ENCODE measurements at regions not wholly inside any gene's neighbourhood (a gene's known extent, or its start where the extent isn't known, plus 50 kb on each side); places are given as distances from the start of the nearest gene placed in this dataset.

GRCh38 chr6:21908161-21908848, 314.8 kb downstream of the SOX4 start:
- H3K9me3 Mint-ChIP-seq = peaks cover under 1% of the 10 kb centered on the region
- no peak overlapping the region for H3K4me3 Mint-ChIP-seq
- H3K36me3 Mint-ChIP-seq = no peaks in the 10 kb centered on the region
- no peak overlapping the region for H3K27ac Mint-ChIP-seq
- ATAC-seq (ENCODE audit: low read depth) = no peak
- H3K27me3 Mint-ChIP-seq = no peaks in the 10 kb centered on the region
- DNase-seq (ENCODE audit: low spot score in 2 of 2) = no peak
- H3K4me1 Mint-ChIP-seq = no peaks in the 10 kb centered on the region

- Mint-ChIP-seq H3K27me3 (no peaks in the 10 kb centered on the region), H3K9me3 (peaks cover 3% of the 10 kb centered on the region), H3K4me1 (no peaks in the 10 kb centered on the region), H3K4me3 (no peak overlapping the region), H3K36me3 (no peaks in the 10 kb centered on the region), H3K27ac (no peak overlapping the region)
- no peak for ATAC-seq (ENCODE audit: low read depth)
- no peak for DNase-seq (ENCODE audit: low spot score in 2 of 2)
These were observed 315.8 kb downstream of the SOX4 start for GRCh38 chr6:21909321-21909720.

GRCh38 chr6:21911208-21911607, 317.7 kb downstream of the SOX4 start:
- Mint-ChIP-seq H3K27me3 (no peaks in the 10 kb centered on the region), H3K27ac (no peak overlapping the region), H3K4me3 (no peak overlapping the region), H3K9me3 (peaks cover 3% of the 10 kb centered on the region), H3K4me1 (peaks cover 7% of the 10 kb centered on the region), H3K36me3 (no peaks in the 10 kb centered on the region)
- ATAC-seq (ENCODE audit: low read depth) = no peak
- DNase-seq (ENCODE audit: low spot score in 2 of 2) = no peak

- no peak overlapping the region for H3K27ac Mint-ChIP-seq
- peaks cover 3% of the 10 kb centered on the region for H3K9me3 Mint-ChIP-seq
- no peak overlapping the region for H3K4me3 Mint-ChIP-seq
- no peak for DNase-seq (ENCODE audit: low spot score in 2 of 2)
- H3K27me3 Mint-ChIP-seq = no peaks in the 10 kb centered on the region
- H3K36me3 Mint-ChIP-seq = no peaks in the 10 kb centered on the region
- H3K4me1 Mint-ChIP-seq = peaks cover 7% of the 10 kb centered on the region
- no peak for ATAC-seq (ENCODE audit: low read depth)
These were observed 318.7 kb downstream of the SOX4 start for GRCh38 chr6:21912151-21912832.

GRCh38 chr6:21914121-21914973, 320.8 kb downstream of the SOX4 start:
- no peaks in the 10 kb centered on the region for H3K36me3 Mint-ChIP-seq
- H3K9me3 Mint-ChIP-seq = peaks cover 3% of the 10 kb centered on the region
- no peak overlapping the region for H3K4me3 Mint-ChIP-seq
- H3K27me3 Mint-ChIP-seq = no peaks in the 10 kb centered on the region
- DNase-seq (ENCODE audit: low spot score in 2 of 2) = no peak
- H3K4me1 Mint-ChIP-seq = peaks cover 7% of the 10 kb centered on the region
- no peak overlapping the region for H3K27ac Mint-ChIP-seq
- ATAC-seq (ENCODE audit: low read depth) = no peak

GRCh38 chr6:21915707-21916260, 322.2 kb downstream of the SOX4 start:
- ATAC-seq (ENCODE audit: low read depth) = no peak
- Mint-ChIP-seq H3K36me3 (no peaks in the 10 kb centered on the region), H3K27ac (no peak overlapping the region), H3K4me3 (no peak overlapping the region), H3K9me3 (peaks cover 3% of the 10 kb centered on the region), H3K27me3 (no peaks in the 10 kb centered on the region), H3K4me1 (peaks cover 7% of the 10 kb centered on the region)
- no peak for DNase-seq (ENCODE audit: low spot score in 2 of 2)

GRCh38 chr6:21918041-21918440, 324.5 kb downstream of the SOX4 start:
- ATAC-seq (ENCODE audit: low read depth) (no peak), DNase-seq (ENCODE audit: low spot score in 2 of 2) (no peak)
- Mint-ChIP-seq H3K27ac (no peak overlapping the region), H3K4me3 (no peak overlapping the region), H3K9me3 (peaks cover 3% of the 10 kb centered on the region), H3K4me1 (peaks cover 7% of the 10 kb centered on the region), H3K27me3 (no peaks in the 10 kb centered on the region), H3K36me3 (no peaks in the 10 kb centered on the region)

- Mint-ChIP-seq H3K36me3 (no peaks in the 10 kb centered on the region), H3K27ac (no peak overlapping the region), H3K4me3 (no peak overlapping the region), H3K27me3 (no peaks in the 10 kb centered on the region), H3K9me3 (no peaks in the 10 kb centered on the region), H3K4me1 (peaks cover 7% of the 10 kb centered on the region)
- ATAC-seq (ENCODE audit: low read depth) (no peak), DNase-seq (ENCODE audit: low spot score in 2 of 2) (no peak)
These were observed 325.1 kb downstream of the SOX4 start for GRCh38 chr6:21918666-21919065.

GRCh38 chr6:21922086-21922485, 328.5 kb downstream of the SOX4 start:
- Mint-ChIP-seq H3K27ac (no peak overlapping the region), H3K36me3 (no peaks in the 10 kb centered on the region), H3K4me1 (no peaks in the 10 kb centered on the region), H3K4me3 (no peak overlapping the region), H3K9me3 (peaks cover 3% of the 10 kb centered on the region), H3K27me3 (no peaks in the 10 kb centered on the region)
- DNase-seq (ENCODE audit: low spot score in 2 of 2) = no peak
- no peak for ATAC-seq (ENCODE audit: low read depth)

GRCh38 chr6:21924002-21924401, 330.5 kb downstream of the SOX4 start:
- DNase-seq (ENCODE audit: low spot score in 2 of 2) = no peak
- no peaks in the 10 kb centered on the region for H3K36me3 Mint-ChIP-seq
- H3K27ac Mint-ChIP-seq = no peak overlapping the region
- peaks cover 5% of the 10 kb centered on the region for H3K9me3 Mint-ChIP-seq
- no peaks in the 10 kb centered on the region for H3K4me1 Mint-ChIP-seq
- ATAC-seq (ENCODE audit: low read depth) = no peak
- no peak overlapping the region for H3K4me3 Mint-ChIP-seq
- H3K27me3 Mint-ChIP-seq = no peaks in the 10 kb centered on the region

- ATAC-seq (ENCODE audit: low read depth) = no peak
- Mint-ChIP-seq H3K4me3 (no peak overlapping the region), H3K36me3 (no peaks in the 10 kb centered on the region), H3K27me3 (no peaks in the 10 kb centered on the region), H3K27ac (no peak overlapping the region), H3K4me1 (no peaks in the 10 kb centered on the region), H3K9me3 (peaks cover 14% of the 10 kb centered on the region)
- DNase-seq (ENCODE audit: low spot score in 2 of 2) = no peak
These were observed 335.3 kb downstream of the SOX4 start for GRCh38 chr6:21928827-21929226.

- H3K4me1 Mint-ChIP-seq = no peaks in the 10 kb centered on the region
- no peak overlapping the region for H3K4me3 Mint-ChIP-seq
- H3K27ac Mint-ChIP-seq = no peak overlapping the region
- ATAC-seq (ENCODE audit: low read depth) = no peak
- H3K27me3 Mint-ChIP-seq = no peaks in the 10 kb centered on the region
- no peaks in the 10 kb centered on the region for H3K36me3 Mint-ChIP-seq
- no peak for DNase-seq (ENCODE audit: low spot score in 2 of 2)
- H3K9me3 Mint-ChIP-seq = peaks cover 15% of the 10 kb centered on the region
These were observed 338.2 kb downstream of the SOX4 start for GRCh38 chr6:21931641-21932335.

- no peaks in the 10 kb centered on the region for H3K27me3 Mint-ChIP-seq
- H3K36me3 Mint-ChIP-seq = no peaks in the 10 kb centered on the region
- no peak overlapping the region for H3K4me3 Mint-ChIP-seq
- H3K27ac Mint-ChIP-seq = no peak overlapping the region
- ATAC-seq (ENCODE audit: low read depth) (no peak), DNase-seq (ENCODE audit: low spot score in 2 of 2) (no peak)
- H3K9me3 Mint-ChIP-seq = peaks cover 15% of the 10 kb centered on the region
- H3K4me1 Mint-ChIP-seq = no peaks in the 10 kb centered on the region
These were observed 339.8 kb downstream of the SOX4 start for GRCh38 chr6:21933351-21933750.

Data from memory B cell (primary cell).